HG03064 (cell line): ENCODE measurements at regions not wholly inside any gene's neighbourhood (a gene's known extent, or its start where the extent isn't known, plus 50 kb on each side); places are given as distances from the start of the nearest gene placed in this dataset.

Experiments
- ATAC-seq: cut with Tn5 transposase; IDR thresholded peaks from one replicate; pipeline ENCODE4 v1.9.1; 2021; ENCODE audit warnings: low read depth; ENCODE audit not compliant: unreplicated experiment

- no peak for ATAC-seq
Measured at GRCh38 chr14:101480022-101480746, 81.1 kb upstream of the DIO3 start.

GRCh38 chr14:101480747-101481530 lies 80.4 kb upstream of the DIO3 start:
- no peak for ATAC-seq

GRCh38 chr14:101481557-101481956 lies 79.7 kb upstream of the DIO3 start:
- ATAC-seq: no peak

GRCh38 chr14:101482066-101482465 lies 79.2 kb upstream of the DIO3 start:
- ATAC-seq: no peak

GRCh38 chr14:101483829-101484228 lies 77.5 kb upstream of the DIO3 start:
- no peak for ATAC-seq

GRCh38 chr14:101489092-101489760 lies 72.1 kb upstream of the DIO3 start:
- ATAC-seq: no peak

GRCh38 chr14:101490771-101491170 lies 70.5 kb upstream of the DIO3 start:
- no peak for ATAC-seq

- no peak for ATAC-seq
Measured at GRCh38 chr14:101491841-101492240, 69.5 kb upstream of the DIO3 start.

GRCh38 chr14:101492716-101493115 lies 68.6 kb upstream of the DIO3 start:
- ATAC-seq: no peak

- ATAC-seq: no peak
Measured at GRCh38 chr14:101494826-101495225, 66.5 kb upstream of the DIO3 start.

- no peak for ATAC-seq
Measured at GRCh38 chr14:101495284-101495683, 66.0 kb upstream of the DIO3 start.

- no peak for ATAC-seq
Measured at GRCh38 chr14:101495827-101496775, 65.2 kb upstream of the DIO3 start.

- ATAC-seq: no peak
Measured at GRCh38 chr14:101496776-101497683, 64.3 kb upstream of the DIO3 start.

GRCh38 chr14:101497684-101498525 lies 63.4 kb upstream of the DIO3 start:
- no peak for ATAC-seq

- no peak for ATAC-seq
Measured at GRCh38 chr14:101498526-101498860, 62.8 kb upstream of the DIO3 start.

GRCh38 chr14:101499080-101499479 lies 62.2 kb upstream of the DIO3 start:
- ATAC-seq: no peak

- no peak for ATAC-seq
Measured at GRCh38 chr14:101499513-101499912, 61.8 kb upstream of the DIO3 start.

- no peak for ATAC-seq
Measured at GRCh38 chr14:101500061-101500460, 61.2 kb upstream of the DIO3 start.

GRCh38 chr14:101500681-101501080 lies 60.6 kb upstream of the DIO3 start:
- no peak for ATAC-seq
